ENCODE measurements at regions not wholly inside any gene's neighbourhood (a gene's known extent, or its start where the extent isn't known, plus 50 kb on each side); places are given as distances from the start of the nearest gene placed in this dataset.

DNA sequence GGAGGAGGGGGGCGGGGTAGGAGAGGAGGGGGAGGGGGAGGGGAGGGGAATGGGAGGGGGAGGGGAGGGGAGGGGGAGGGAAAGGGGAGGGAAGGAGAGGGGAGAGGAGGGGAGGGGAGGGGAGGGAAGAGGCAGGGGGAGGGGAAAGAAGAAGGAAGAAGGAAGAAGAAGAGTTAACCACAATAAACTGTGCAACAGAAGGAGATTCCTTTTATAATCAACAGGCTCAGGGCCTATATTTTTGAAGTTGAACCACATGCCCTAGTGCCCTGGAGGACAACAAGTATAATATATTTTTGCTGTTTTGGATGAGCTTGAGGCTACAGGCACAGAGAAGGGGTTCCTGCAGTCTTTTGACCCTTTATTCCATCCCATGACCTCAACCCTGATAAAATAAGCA lies 228.2 kb upstream of the IRF2BP2 start:
- TF ChIP-seq POLR2A (IDR thresholded peaks at IDR 0.05): no peak
- TF ChIP-seq, protein P1, sequence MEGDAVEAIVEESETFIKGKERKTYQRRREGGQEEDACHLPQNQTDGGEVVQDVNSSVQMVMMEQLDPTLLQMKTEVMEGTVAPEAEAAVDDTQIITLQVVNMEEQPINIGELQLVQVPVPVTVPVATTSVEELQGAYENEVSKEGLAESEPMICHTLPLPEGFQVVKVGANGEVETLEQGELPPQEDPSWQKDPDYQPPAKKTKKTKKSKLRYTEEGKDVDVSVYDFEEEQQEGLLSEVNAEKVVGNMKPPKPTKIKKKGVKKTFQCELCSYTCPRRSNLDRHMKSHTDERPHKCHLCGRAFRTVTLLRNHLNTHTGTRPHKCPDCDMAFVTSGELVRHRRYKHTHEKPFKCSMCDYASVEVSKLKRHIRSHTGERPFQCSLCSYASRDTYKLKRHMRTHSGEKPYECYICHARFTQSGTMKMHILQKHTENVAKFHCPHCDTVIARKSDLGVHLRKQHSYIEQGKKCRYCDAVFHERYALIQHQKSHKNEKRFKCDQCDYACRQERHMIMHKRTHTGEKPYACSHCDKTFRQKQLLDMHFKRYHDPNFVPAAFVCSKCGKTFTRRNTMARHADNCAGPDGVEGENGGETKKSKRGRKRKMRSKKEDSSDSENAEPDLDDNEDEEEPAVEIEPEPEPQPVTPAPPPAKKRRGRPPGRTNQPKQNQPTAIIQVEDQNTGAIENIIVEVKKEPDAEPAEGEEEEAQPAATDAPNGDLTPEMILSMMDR (IDR thresholded peaks at IDR 0.05): no peak

All from transverse colon (tissue), 3 donors.